ENCODE measurements at regions not wholly inside any gene's neighbourhood (a gene's known extent, or its start where the extent isn't known, plus 50 kb on each side); places are given as distances from the start of the nearest gene placed in this dataset.
A peak's percentile ranks its signal among the peaks of the same experiment; 100 is the strongest.

DNA sequence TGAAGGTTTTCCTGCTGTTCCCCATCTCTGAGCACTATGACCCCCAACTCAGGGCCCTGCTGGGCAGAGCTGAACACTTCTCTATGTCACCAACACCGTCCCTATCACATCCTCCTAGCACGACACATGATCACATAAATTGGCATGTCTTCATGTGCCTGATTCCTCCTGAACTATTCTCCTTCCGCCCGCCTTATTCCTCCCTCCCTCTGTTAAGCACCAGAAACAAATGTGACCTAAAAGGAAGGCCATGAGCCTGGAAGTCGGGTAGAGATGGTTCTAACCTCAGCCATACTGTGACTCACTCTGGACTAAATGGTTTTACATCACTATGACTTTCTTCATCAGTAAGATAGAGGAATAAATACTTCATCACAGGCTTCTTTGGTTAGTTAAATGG lies 80.8 kb upstream of the DYNLRB2 start:
- Mint-ChIP-seq H3K9me3 (no peaks in the 10 kb centered on the region), H3K4me3 (no peak overlapping the region), H3K4me1 (peaks cover 36% of the 10 kb centered on the region), H3K36me3 (ENCODE audit: low read depth) (no peaks in the 10 kb centered on the region), H3K27ac (peak overlapping the region in 2 of 3 experiments; percentile 52 to 77), H3K27me3 (ENCODE audit: low read depth) (peaks cover 6% of the 10 kb centered on the region)
- TF ChIP-seq, protein P1, sequence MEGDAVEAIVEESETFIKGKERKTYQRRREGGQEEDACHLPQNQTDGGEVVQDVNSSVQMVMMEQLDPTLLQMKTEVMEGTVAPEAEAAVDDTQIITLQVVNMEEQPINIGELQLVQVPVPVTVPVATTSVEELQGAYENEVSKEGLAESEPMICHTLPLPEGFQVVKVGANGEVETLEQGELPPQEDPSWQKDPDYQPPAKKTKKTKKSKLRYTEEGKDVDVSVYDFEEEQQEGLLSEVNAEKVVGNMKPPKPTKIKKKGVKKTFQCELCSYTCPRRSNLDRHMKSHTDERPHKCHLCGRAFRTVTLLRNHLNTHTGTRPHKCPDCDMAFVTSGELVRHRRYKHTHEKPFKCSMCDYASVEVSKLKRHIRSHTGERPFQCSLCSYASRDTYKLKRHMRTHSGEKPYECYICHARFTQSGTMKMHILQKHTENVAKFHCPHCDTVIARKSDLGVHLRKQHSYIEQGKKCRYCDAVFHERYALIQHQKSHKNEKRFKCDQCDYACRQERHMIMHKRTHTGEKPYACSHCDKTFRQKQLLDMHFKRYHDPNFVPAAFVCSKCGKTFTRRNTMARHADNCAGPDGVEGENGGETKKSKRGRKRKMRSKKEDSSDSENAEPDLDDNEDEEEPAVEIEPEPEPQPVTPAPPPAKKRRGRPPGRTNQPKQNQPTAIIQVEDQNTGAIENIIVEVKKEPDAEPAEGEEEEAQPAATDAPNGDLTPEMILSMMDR (IDR thresholded peaks at IDR 0.05; ENCODE audit: unreplicated experiment in 3 of 3), result no peak

DNA sequence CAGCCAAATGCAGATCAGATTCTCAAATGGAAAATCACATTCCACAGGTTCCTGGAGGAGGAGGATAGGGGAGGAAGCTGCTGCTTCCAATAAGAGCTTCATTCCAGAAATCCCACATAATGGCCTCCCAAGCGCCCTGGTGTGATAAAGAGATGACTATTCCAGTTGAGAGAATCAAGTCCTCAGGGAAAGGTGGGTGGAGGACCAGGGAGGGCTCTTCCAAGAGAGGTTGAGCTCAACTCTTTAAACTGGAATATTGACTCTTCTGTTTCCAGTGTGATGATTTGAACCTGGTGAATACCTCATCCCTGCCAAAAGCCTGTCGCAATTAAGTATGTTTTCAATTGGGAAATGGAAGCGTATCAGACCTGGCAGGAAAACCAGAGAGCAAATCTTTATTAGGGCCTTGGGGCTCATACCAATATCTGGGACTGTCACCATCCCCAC lies 81.4 kb upstream of the DYNLRB2 start:
- H3K27ac Mint-ChIP-seq, result peak overlapping the region in 2 of 3 experiments; percentile 52 to 77
- H3K4me3 Mint-ChIP-seq, result no peak overlapping the region
- H3K27me3 Mint-ChIP-seq (ENCODE audit: low read depth), result no peaks in the 10 kb centered on the region
- TF ChIP-seq, protein P1 (IDR thresholded peaks at IDR 0.05; ENCODE audit: unreplicated experiment in 3 of 3), result no peak
- H3K4me1 Mint-ChIP-seq, result peaks cover 35% of the 10 kb centered on the region
- H3K36me3 Mint-ChIP-seq (ENCODE audit: low read depth), result no peaks in the 10 kb centered on the region
- H3K9me3 Mint-ChIP-seq, result no peaks in the 10 kb centered on the region

DNA sequence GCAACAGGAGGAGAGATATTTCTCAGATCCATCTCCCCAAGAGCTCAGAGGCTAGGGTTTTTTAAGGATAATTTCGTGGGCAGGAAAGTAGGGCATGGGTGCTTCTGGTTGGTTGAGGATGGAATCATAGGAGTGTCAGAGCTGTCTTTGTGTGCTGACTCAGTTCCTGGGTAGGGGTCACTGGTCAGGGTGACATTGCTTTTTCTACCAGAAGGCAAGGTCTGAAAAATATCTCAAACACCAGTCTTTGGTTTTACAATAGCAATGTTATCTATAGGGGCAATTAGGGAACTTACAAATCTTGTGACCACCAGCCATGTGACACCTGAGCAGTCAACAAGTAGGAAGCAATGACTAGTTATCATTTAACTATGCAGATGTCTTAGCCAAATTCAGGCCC lies 82.9 kb upstream of the DYNLRB2 start:
- Mint-ChIP-seq H3K27me3 (ENCODE audit: low read depth) (no peaks in the 10 kb centered on the region), H3K9me3 (no peaks in the 10 kb centered on the region), H3K4me1 (peaks cover 25% of the 10 kb centered on the region), H3K27ac (peak overlapping the region in 1 of 3 experiments; percentile 31), H3K4me3 (no peak overlapping the region), H3K36me3 (ENCODE audit: low read depth) (no peaks in the 10 kb centered on the region)
- TF ChIP-seq, protein P1 (IDR thresholded peaks at IDR 0.05; ENCODE audit: unreplicated experiment in 3 of 3), result no peak

DNA sequence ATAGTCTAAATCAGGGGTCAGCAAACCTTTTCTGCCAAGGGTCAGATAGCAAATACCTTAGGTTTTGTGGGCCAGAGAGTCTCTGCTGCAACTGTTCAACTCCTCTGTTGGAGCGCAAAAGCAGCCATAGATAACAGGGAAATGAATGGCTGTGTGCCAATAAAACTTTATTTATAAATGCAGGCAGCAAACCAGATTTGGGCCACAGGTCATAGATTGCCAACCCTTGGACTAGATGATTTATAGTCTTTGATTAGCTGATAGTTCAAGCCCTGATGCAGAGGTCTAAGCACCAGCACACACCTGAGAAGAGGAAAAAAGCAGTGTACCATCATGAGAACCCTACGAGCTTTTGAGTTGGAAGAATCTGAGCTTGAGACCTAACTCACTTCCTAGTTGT lies 86.0 kb upstream of the DYNLRB2 start:
- Mint-ChIP-seq H3K27me3 (ENCODE audit: low read depth) (no peaks in the 10 kb centered on the region), H3K4me3 (no peak overlapping the region), H3K27ac (no peak overlapping the region), H3K36me3 (ENCODE audit: low read depth) (no peaks in the 10 kb centered on the region), H3K4me1 (peaks cover 21% of the 10 kb centered on the region), H3K9me3 (no peaks in the 10 kb centered on the region)
- TF ChIP-seq, protein P1 (IDR thresholded peaks at IDR 0.05; ENCODE audit: unreplicated experiment in 3 of 3), result no peak

DNA sequence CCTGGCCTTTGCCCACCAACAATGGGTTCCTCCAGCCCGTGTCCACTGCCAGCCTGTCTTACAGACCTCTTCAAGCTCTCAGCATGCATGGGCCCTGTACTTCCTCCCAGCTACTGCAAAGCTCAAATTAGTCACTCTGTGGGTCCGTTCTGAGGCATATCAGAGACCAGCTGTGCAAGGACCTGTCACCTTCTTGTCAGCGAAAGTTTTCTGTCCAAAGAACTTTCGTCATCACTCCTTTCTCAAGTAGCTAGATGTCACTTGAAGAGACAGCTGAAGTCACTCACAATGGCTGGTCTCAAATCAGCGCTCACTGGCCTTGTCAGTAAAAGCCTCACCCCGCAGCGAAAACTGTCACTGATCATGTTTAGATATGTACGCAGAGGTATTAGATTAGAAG lies 91.4 kb upstream of the DYNLRB2 start:
- TF ChIP-seq, protein P1 (IDR thresholded peaks at IDR 0.05; ENCODE audit: unreplicated experiment in 3 of 3), result no peak
- no peaks in the 10 kb centered on the region for H3K4me1 Mint-ChIP-seq
- H3K4me3 Mint-ChIP-seq, result no peak overlapping the region
- H3K27ac Mint-ChIP-seq, result no peak overlapping the region
- no peaks in the 10 kb centered on the region for H3K27me3 Mint-ChIP-seq (ENCODE audit: low read depth)
- no peaks in the 10 kb centered on the region for H3K36me3 Mint-ChIP-seq (ENCODE audit: low read depth)
- H3K9me3 Mint-ChIP-seq, result no peaks in the 10 kb centered on the region

DNA sequence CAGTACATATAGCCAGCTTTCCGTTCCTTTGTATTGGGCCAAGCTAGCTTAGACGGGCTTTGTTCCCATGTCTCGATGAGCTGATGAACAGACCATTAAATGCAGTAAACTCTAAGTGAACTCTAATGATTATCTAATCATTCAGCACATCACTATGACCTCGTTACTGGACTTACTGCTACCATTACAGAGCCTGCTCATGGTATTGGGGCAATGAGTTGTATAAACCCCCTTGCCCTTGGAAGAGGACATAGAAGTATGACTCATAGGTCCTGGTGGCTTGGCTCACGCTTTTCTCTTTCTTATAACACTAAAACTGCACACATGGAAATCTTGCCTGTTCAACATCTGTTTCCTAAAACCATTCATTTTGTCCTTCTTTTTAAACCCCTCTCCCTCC lies 93.6 kb upstream of the DYNLRB2 start:
- no peaks in the 10 kb centered on the region for H3K36me3 Mint-ChIP-seq (ENCODE audit: low read depth)
- peaks cover 9% of the 10 kb centered on the region for H3K4me1 Mint-ChIP-seq
- H3K27me3 Mint-ChIP-seq (ENCODE audit: low read depth), result no peaks in the 10 kb centered on the region
- TF ChIP-seq, protein P1 (IDR thresholded peaks at IDR 0.05; ENCODE audit: unreplicated experiment in 3 of 3), result no peak
- H3K4me3 Mint-ChIP-seq, result no peak overlapping the region
- H3K27ac Mint-ChIP-seq, result no peak overlapping the region
- H3K9me3 Mint-ChIP-seq, result no peaks in the 10 kb centered on the region

Data from nephron (organoid).